Duodenal mucosa (tissue), 2 donors: ENCODE measurements at regions not wholly inside any gene's neighbourhood (a gene's known extent, or its start where the extent isn't known, plus 50 kb on each side); places are given as distances from the start of the nearest gene placed in this dataset.

Experiments
- H3K27ac ChIP-seq: one replicate; pipeline ENCODE4 v1.7.0; 2013; ENCODE audit warnings: low read depth, low read length
- H3K27me3 ChIP-seq, 2 donors: one replicate each; pipeline ENCODE4 v1.7.0; 2013; ENCODE audit warnings: low read length in 2 of 2, control low read depth in 1 of 2; ENCODE audit not compliant: insufficient read depth in 2 of 2, control insufficient read depth in 1 of 2
- H3K36me3 ChIP-seq, 2 donors: one replicate each; pipeline ENCODE4 v1.7.0; 2013; ENCODE audit warnings: low read length in 2 of 2, control low read depth in 1 of 2; ENCODE audit not compliant: insufficient read depth in 2 of 2, control insufficient read depth in 1 of 2
- H3K4me1 ChIP-seq, 2 donors: one replicate each; pipeline ENCODE4 v1.7.0; 2013; ENCODE audit warnings: low read length in 2 of 2, control low read depth in 1 of 2; ENCODE audit not compliant: insufficient read depth in 2 of 2, control insufficient read depth in 1 of 2
- H3K4me3 ChIP-seq, 2 donors: one replicate each; pipeline ENCODE4 v1.7.0; 2013; ENCODE audit warnings: low read length in 2 of 2, low read depth in 1 of 2
- H3K9ac ChIP-seq, 2 donors: one replicate each; pipeline ENCODE4 v1.7.0; 2013; ENCODE audit warnings: low read length in 2 of 2, low read depth in 1 of 2
- H3K9me3 ChIP-seq, 2 donors: one replicate each; pipeline ENCODE4 v1.7.0; 2013; ENCODE audit warnings: low read length in 2 of 2, control low read depth in 1 of 2; ENCODE audit not compliant: control insufficient read depth in 1 of 2

DNA sequence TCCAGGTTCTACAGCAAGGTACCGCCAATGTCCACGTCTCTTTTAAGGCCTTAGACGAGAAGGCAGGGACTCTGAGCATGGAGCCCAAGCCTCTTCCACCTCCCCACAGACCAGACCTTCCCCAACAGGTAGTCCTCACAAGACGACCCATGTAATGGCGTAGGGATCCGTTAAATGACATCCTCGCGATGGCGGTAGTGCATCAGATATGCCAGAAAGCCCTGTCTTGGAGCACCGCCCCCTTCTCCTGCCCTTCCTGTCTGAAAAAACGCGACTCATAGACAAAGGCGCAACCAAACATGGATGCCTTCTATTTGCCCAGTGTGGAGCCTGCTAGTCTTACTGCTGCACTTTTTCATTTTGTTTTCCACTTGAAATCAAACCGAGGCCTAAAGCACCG is 185.4 kb downstream of the OR13H1 start:
- H3K27me3 ChIP-seq: no peaks in the 10 kb centered on the region
- no peaks in the 10 kb centered on the region for H3K36me3 ChIP-seq
- no peaks in the 10 kb centered on the region for H3K4me1 ChIP-seq
- no peak overlapping the region for H3K4me3 ChIP-seq
- peaks cover 0 to 3% of the 10 kb centered on the region in 2 donors for H3K9me3 ChIP-seq
- H3K27ac ChIP-seq: no peak overlapping the region
- H3K9ac ChIP-seq: no peak overlapping the region

DNA sequence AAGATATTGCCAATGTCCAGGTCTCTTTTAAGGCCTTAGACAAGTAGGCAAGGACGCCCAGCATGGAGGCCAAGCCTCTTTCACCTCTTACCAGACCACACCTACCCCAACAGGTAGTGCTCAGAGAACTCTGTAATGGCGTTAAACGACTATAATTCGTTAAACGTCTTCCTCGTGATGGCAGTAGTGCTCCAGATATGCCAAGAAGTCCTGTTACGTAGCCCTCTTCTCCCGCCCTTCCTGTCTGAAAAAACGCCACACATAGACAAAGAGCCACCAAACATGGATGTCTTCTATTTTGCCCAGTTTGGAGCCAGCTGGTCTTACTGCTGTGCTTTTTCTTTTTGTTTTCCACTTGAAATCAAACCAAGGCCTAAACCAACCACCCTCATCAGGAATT is 190.7 kb downstream of the OR13H1 start:
- H3K36me3 ChIP-seq: no peaks in the 10 kb centered on the region
- H3K27ac ChIP-seq: no peak overlapping the region
- no peak overlapping the region for H3K9ac ChIP-seq
- no peak overlapping the region for H3K4me3 ChIP-seq
- H3K9me3 ChIP-seq: no peaks in the 10 kb centered on the region
- H3K4me1 ChIP-seq: no peaks in the 10 kb centered on the region
- H3K27me3 ChIP-seq: no peaks in the 10 kb centered on the region

DNA sequence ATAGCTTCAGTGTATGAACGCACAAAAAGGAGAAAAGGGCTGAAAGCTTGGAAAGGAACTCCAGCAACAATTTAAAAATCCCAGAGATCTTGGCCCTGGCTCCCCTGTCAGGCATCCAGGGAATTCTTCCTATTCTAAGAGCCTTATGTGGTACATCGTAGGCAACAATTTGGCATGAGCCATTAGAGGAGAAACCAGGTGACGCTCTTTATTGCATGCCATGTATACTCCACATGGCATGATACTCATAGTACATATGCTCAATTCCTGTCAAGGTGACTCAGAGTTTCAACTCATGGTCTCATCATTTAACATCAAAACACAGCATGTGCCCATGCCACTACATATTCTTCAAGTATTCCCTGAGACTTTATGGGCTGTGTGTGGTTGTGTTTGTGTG is 191.3 kb downstream of the OR13H1 start:
- Histone ChIP-seq H3K27me3 (no peaks in the 10 kb centered on the region), H3K4me1 (no peaks in the 10 kb centered on the region), H3K9ac (no peak overlapping the region), H3K4me3 (no peak overlapping the region), H3K36me3 (no peaks in the 10 kb centered on the region), H3K9me3 (no peaks in the 10 kb centered on the region), H3K27ac (no peak overlapping the region)

DNA sequence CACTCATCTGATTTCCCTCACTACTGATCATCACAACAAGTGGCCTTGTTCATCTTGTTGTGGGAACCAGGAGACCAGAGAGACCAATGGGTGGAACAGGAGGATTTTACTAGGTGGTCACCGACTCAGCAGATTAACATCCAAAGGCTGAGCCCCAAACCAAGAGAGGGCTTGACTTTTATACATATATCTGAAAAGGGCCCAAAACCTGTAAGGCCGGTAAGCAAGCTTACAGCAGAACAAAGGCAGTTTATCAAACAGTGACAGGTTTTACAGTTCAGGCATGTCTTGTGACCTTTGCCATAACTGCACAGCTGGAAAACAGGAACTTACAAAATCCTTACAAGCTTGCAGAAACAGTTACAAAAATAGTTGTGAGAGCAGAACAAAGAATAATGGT is 195.9 kb downstream of the OR13H1 start:
- no peaks in the 10 kb centered on the region for H3K4me1 ChIP-seq
- H3K27ac ChIP-seq: no peak overlapping the region
- no peaks in the 10 kb centered on the region for H3K9me3 ChIP-seq
- no peaks in the 10 kb centered on the region for H3K36me3 ChIP-seq
- H3K4me3 ChIP-seq: no peak overlapping the region
- no peak overlapping the region for H3K9ac ChIP-seq
- no peaks in the 10 kb centered on the region for H3K27me3 ChIP-seq

DNA sequence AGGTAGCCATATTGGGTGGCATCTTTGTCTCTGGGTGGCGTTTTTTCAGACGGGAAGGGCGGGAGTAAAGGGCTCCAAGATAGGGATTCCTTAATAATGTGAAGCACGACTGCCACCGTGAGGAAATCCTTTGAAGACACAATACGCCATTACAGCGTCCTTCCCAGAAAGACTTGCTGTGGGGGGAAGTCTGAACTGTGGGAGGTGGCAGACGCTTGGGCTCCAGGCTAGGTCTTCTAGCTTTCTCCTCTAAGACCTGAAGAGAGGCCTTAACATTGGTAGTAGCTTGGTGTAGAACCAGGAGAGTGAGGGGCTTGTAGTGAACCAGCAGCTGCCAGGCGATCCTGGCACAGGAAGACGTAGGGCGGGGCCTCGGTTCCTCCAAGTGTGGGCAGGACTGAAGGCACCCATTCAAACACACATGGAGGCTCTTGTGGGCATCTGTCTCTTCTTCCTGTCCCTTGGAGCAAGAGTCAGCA is 197.3 kb downstream of the OR13H1 start:
- Histone ChIP-seq H3K4me3 (no peak overlapping the region), H3K9me3 (no peaks in the 10 kb centered on the region), H3K27ac (no peak overlapping the region), H3K9ac (no peak overlapping the region), H3K36me3 (no peaks in the 10 kb centered on the region), H3K27me3 (no peaks in the 10 kb centered on the region), H3K4me1 (no peaks in the 10 kb centered on the region)

DNA sequence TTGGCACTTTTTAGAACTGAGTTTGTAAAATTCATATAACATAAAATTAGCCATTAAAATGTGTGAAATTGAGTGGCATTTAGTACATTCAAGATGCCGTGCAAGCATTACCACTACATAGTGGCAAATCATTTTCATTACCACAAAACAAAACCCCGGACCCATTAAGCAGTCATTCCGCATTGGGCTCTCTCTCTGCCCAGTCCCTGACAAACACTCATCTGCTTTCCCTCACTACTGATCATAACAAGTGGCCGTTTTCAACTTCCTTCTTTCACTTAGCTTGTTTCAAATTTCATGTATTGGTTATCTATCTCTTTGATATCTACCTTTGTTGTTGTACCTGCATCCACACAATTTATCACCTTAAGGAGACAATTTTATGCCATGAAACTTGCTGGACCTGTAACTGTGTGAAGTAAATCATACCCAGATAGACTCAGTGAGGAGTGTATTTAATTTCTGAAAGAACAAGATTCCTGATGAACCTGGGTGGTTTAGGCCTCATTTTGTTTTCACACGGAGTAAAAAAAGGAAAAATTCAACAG is 202.1 kb downstream of the OR13H1 start:
- Histone ChIP-seq H3K4me1 (no peaks in the 10 kb centered on the region), H3K9me3 (no peaks in the 10 kb centered on the region), H3K27ac (no peak overlapping the region), H3K27me3 (no peaks in the 10 kb centered on the region), H3K36me3 (no peaks in the 10 kb centered on the region), H3K9ac (no peak overlapping the region), H3K4me3 (no peak overlapping the region)

DNA sequence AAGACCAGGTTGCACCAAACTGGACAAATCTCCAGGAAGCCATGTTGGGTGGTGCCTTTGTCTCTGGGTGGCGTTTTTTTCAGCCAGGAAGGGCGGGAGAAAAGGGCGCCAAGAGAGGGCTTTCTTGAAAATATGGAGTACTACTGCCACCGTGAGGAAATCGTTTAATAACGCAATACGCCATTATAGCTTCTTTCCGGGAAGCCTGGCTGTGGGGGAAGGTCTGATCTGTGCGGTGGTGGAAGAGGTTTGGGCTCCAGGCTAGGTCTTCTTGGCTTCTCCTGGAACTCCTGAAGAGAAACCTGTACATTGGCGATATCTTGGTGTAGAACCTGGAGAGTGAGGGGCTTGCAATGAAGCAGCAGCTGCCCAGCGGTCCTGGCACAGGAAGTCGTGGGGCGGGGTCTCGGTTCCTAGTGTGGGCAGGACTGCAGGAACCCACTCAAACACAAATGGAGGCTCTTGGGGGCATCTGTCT is 202.7 kb downstream of the OR13H1 start:
- H3K27ac ChIP-seq: no peak overlapping the region
- H3K9me3 ChIP-seq: no peaks in the 10 kb centered on the region
- no peak overlapping the region for H3K4me3 ChIP-seq
- no peaks in the 10 kb centered on the region for H3K36me3 ChIP-seq
- no peaks in the 10 kb centered on the region for H3K27me3 ChIP-seq
- no peak overlapping the region for H3K9ac ChIP-seq
- no peaks in the 10 kb centered on the region for H3K4me1 ChIP-seq

DNA sequence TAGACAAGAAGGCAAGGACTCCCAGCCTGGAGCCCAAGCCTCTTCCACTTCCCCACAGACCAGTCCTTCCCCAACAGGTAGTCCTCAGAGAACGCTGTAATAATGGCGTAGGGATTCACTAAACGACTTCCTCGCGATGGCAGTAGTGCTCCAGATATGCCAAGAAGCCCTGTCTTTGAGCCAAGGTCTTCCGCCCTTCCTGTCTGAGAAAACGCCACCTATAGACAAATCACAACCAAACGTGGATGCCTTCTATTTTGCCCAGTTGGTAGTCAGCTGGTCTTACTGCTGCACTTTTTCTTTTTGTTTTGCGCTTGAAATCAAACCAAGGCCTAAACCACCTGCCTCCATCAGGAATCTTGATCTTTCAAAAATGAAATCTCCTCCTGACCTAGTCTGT is 203.3 kb downstream of the OR13H1 start:
- no peak overlapping the region for H3K9ac ChIP-seq
- H3K4me3 ChIP-seq: no peak overlapping the region
- no peaks in the 10 kb centered on the region for H3K4me1 ChIP-seq
- no peak overlapping the region for H3K27ac ChIP-seq
- H3K27me3 ChIP-seq: no peaks in the 10 kb centered on the region
- no peaks in the 10 kb centered on the region for H3K9me3 ChIP-seq
- no peaks in the 10 kb centered on the region for H3K36me3 ChIP-seq

DNA sequence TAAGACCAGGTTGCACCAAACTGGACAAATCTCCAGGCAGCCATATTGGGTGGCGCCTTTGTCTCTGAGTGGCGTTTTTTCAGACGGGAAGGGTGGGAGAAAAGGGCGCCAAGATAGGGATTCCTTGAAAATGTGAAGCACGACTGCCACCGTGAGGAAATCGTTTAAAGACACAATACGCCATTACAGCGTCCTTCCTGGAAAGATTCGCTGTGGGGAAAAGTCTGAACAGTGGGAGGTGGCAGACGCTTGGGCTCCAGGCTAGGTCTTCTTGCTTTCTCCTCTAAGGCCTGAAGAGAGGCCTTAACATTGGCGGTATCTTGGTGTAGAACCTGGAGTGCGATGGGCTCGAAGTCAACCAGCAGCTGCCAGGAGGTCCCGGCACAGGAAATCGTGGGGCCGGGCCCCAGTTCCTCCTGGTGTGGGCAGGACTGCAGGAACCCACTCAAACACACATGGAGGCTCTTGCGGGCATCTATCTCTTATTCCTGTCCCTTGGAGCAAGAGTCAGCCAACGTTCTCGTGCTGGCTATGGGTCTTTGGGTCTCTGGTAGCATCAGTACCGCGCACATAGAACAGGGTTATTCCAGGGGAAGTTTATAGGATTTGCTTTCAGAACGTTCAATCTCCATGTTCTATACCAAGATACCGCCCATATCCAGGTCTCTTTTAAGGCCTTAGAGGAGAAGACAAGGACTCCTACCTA is 208.8 kb downstream of the OR13H1 start:
- H3K9ac ChIP-seq: no peak overlapping the region
- no peak overlapping the region for H3K4me3 ChIP-seq
- H3K27ac ChIP-seq: no peak overlapping the region

DNA sequence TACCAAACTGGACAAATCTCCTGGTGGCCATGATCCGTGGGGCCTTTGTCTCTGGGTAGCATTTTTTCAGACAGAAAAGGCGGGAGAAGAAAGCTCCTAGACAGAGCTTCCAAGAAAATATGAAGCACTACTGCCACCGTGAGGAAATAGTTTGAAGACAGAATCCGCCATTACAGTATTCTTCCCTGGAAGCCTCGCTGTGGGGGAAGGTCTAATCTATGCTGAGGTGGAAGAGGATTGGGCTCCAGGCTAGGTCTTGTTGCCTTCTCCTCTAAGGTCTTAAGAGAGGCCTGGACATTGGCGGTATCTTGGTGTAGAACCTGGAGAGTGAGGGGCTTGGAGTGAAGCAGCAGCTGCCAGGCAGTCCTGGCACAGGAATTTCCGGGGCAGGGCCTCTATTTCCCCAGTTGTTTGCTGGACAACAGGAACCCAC is 218.9 kb downstream of the OR13H1 start:
- no peak overlapping the region for H3K4me3 ChIP-seq
- H3K9me3 ChIP-seq: no peaks in the 10 kb centered on the region
- H3K36me3 ChIP-seq: no peaks in the 10 kb centered on the region
- H3K4me1 ChIP-seq: no peaks in the 10 kb centered on the region
- H3K27me3 ChIP-seq: no peaks in the 10 kb centered on the region
- H3K9ac ChIP-seq: no peak overlapping the region
- H3K27ac ChIP-seq: no peak overlapping the region

More for the DNA sequence above, 208.8 kb downstream of the OR13H1 start:
- Histone ChIP-seq H3K36me3 (no peaks in the 10 kb centered on the region), H3K9me3 (no peaks in the 10 kb centered on the region), H3K4me1 (no peaks in the 10 kb centered on the region), H3K27me3 (no peaks in the 10 kb centered on the region)
